ENCODE measurements at regions not wholly inside any gene's neighbourhood (a gene's known extent, or its start where the extent isn't known, plus 50 kb on each side); places are given as distances from the start of the nearest gene placed in this dataset.

DNA sequence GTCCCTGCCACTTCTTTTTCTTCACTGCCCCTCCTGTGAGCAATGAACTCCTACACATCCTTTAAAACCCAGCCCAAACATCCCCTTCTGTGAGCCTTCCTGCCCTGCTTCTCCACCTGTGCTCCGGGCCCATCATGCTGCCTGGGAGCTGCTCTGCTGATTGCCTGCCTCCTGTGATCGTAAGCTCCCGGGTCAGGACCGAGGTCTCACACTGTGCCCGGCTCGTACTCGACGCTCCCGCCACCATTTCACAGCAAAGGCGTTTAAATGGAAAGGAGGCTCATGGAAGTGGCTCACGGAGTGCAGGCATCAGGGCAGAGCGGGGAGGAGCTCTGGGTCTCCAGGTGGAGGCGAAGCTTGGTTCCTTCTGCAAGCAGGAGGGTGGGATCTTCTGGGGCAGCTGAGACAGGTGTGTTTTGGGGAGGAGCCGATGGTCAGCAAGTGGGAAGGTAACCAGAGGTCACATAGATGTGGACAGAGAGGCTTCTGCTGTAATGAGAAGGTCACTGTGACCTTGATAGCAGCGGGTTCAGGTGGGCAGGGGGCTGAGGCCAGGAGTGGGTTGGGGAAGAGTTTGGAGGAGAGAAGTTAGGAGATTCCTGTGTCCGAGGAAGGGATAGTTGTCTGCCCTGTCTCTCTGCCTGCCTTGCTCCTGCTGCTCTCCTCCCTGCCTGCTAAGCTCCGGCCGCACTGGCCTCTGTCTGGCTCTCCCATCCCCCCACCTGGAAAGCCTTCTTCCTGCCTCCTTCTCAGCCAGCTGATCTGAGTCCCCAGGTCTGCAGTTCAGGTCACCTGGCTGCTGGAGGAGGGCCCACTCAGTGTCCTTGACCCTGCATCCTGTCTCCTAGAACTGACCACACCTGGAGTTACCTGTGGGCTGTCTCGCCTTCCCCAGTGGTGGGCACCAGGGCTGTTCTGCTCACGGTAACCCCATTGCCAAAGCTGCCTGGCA lies 52.7 kb upstream of the FRMD1 start:
- no peak overlapping the region for H3K27ac ChIP-seq (ENCODE audit: low read length)
- H3K9ac ChIP-seq (ENCODE audit: low read depth, low read length) = no peak overlapping the region
- H3K36me3 ChIP-seq (ENCODE audit: insufficient read depth, low read depth, low read length) = no peaks in the 10 kb centered on the region
- peak overlapping the region; percentile 34; the same call in 1 of the 2 replicates for H3K4me3 ChIP-seq (ENCODE audit: low read length)
- peaks cover 7% of the 10 kb centered on the region; the same call in 1 of the 2 replicates for H3K4me1 ChIP-seq (ENCODE audit: insufficient read depth, low read length)
- H3K9me3 ChIP-seq (ENCODE audit: insufficient read depth, low read depth, low read length) = no peaks in the 10 kb centered on the region
- H3K27me3 ChIP-seq (ENCODE audit: insufficient read depth, low read length) = peaks cover 37% of the 10 kb centered on the region

DNA sequence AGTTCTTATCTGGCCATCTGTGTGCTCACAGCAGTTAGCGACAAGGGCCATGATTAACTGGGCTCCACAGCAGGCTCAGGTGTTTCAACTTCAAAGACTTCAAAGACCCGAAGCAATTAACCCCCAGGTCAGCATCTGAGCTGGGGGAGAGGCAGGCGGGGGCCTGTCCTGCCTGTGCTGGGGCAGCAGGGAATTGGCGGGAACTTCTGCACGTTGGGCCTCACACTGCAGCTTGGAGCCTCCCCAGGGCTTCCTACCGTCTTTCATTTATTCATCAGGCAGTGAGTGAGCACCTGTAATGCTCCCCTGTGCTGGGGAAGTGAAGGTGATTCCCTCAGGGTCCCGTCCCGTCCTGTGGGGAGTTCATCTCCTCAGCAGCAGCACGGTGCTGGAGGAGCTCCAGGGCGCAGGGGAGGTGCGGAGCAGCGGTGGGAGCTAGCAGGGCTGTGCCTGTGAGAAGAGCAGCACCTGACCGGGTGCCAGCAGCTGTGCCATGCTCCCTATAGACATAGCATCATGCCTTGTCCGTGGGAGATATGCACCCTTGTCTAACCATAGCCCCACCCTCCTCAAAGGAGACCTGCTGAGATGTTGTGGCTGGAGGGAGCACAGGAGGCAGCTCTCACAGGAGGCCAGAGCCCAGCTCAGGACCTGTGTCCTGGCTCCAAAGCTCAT lies 51.8 kb upstream of the FRMD1 start:
- no peak overlapping the region for H3K9ac ChIP-seq (ENCODE audit: low read depth, low read length)
- H3K4me3 ChIP-seq (ENCODE audit: low read length) = no peak overlapping the region
- peaks cover 37% of the 10 kb centered on the region for H3K27me3 ChIP-seq (ENCODE audit: insufficient read depth, low read length)
- H3K27ac ChIP-seq (ENCODE audit: low read length) = no peak overlapping the region
- H3K36me3 ChIP-seq (ENCODE audit: insufficient read depth, low read depth, low read length) = no peaks in the 10 kb centered on the region
- H3K9me3 ChIP-seq (ENCODE audit: insufficient read depth, low read depth, low read length) = no peaks in the 10 kb centered on the region
- H3K4me1 ChIP-seq (ENCODE audit: insufficient read depth, low read length) = peaks cover 7% of the 10 kb centered on the region; the same call in 1 of the 2 replicates

DNA sequence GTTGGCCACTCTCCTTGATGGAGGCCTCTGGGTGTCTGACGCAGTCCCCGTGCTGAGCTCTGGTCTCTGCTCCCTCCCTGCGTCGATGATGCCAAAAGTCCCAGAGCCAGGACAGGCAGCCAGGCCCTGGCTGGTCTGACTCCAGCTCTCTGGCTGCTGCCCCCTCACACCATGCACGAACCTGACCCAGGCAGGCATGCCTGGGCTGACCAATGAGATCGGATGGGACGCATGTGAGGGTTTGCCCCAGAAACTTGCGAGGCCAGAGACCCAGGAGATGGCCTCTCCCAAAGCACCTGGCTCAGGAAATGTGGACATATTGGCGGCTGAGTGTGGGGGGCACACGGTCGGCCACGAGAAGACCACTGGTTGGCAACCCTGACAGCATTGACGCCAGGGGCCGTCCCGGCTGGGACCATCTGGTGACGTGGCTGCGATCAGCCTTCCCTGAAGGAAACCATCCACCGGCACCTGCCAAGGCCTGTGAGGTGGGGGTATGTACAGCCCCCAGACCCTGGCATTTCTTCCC lies 51.2 kb upstream of the FRMD1 start:
- H3K36me3 ChIP-seq (ENCODE audit: insufficient read depth, low read depth, low read length) = no peaks in the 10 kb centered on the region
- H3K9ac ChIP-seq (ENCODE audit: low read depth, low read length) = no peak overlapping the region
- peaks cover 7% of the 10 kb centered on the region; the same call in 1 of the 2 replicates for H3K4me1 ChIP-seq (ENCODE audit: insufficient read depth, low read length)
- peaks cover 37% of the 10 kb centered on the region for H3K27me3 ChIP-seq (ENCODE audit: insufficient read depth, low read length)
- no peak overlapping the region for H3K27ac ChIP-seq (ENCODE audit: low read length)
- H3K9me3 ChIP-seq (ENCODE audit: insufficient read depth, low read depth, low read length) = no peaks in the 10 kb centered on the region
- H3K4me3 ChIP-seq (ENCODE audit: low read length) = no peak overlapping the region

DNA sequence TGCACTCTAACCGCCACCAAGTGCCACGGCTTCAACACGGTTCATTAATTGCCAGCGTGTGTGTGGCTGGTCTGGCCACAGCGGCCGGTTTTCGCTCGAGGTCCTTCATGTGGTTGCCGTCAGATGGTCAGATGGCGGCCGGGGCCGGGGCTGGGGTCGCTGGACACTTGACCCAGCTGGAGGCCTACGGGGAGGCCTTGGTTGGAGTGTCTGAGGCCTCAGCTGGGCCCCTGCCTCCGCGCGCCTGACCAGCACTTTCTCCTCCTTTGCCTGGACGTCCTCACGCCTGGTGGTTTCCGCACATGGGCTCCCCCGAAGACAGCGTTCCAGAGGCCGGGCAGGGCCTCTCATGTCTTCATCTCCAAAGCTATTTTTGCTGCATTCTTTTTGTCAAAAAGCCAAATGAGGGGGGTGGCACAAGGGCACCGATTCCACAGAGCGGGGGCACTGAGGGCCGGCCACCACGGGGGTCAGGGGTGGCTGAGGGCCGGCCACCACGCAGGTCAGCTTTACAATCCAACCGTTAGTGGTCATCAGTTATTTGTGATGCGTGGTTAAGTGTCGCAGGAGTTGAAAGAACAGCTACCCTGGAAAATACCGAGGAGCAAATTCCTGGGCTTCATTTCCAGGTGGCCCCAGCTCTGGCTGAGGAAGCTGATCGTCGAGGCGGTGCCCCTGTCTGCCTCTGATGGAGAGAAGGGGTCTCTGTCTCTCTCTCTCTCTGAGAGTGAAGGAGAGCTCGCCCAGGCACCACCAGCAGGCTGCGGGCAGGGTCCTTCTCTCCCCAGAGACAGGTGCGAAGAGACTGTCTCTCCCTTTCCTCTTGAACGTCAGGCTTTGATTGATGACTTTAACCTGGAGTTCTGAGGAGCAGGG lies 50.5 kb upstream of the FRMD1 start:
- H3K27me3 ChIP-seq (ENCODE audit: insufficient read depth, low read length) = peaks cover 37% of the 10 kb centered on the region
- peaks cover 7% of the 10 kb centered on the region; the same call in 1 of the 2 replicates for H3K4me1 ChIP-seq (ENCODE audit: insufficient read depth, low read length)
- H3K9me3 ChIP-seq (ENCODE audit: insufficient read depth, low read depth, low read length) = no peaks in the 10 kb centered on the region
- no peak overlapping the region for H3K9ac ChIP-seq (ENCODE audit: low read depth, low read length)
- H3K4me3 ChIP-seq (ENCODE audit: low read length) = no peak overlapping the region
- H3K27ac ChIP-seq (ENCODE audit: low read length) = no peak overlapping the region
- H3K36me3 ChIP-seq (ENCODE audit: insufficient read depth, low read depth, low read length) = no peaks in the 10 kb centered on the region

DNA sequence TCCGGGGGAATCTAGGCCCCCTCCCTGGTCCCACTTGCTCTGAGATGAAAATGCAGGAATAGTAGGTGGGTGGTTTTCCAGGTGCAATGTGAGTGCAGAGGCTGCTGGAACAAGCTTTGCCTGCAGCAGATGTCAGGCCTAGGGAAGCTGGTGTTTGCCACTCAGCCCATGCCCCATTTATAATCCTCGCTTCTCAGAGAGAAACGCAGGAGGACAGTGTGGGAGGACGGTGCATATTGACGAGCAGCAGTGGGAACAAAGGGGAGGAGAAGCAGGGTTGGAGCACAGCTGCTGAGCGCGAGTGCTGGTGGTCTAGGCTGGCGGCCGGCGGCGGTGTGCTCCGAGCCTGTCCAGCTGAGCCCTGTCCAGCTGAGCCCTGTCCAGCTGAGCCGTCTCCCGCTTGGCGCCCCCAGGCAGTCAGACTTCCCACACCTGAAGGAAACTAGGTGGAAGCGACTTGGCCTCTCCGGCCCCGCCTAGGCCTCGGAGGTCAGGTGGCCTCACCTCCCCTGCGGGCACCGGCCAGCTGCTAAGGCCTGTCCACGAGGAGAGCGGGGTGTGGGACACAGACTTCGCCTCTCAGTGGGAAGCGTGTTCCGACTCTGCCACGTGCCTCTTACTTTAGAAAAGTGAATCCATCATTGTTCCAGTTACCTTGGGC lies 49.7 kb upstream of the FRMD1 start:
- no peaks in the 10 kb centered on the region for H3K9me3 ChIP-seq (ENCODE audit: insufficient read depth, low read depth, low read length)
- H3K9ac ChIP-seq (ENCODE audit: low read depth, low read length) = no peak overlapping the region
- H3K27me3 ChIP-seq (ENCODE audit: insufficient read depth, low read length) = peaks cover 33% of the 10 kb centered on the region
- H3K27ac ChIP-seq (ENCODE audit: low read length) = no peak overlapping the region
- no peaks in the 10 kb centered on the region for H3K36me3 ChIP-seq (ENCODE audit: insufficient read depth, low read depth, low read length)
- no peak overlapping the region for H3K4me3 ChIP-seq (ENCODE audit: low read length)
- H3K4me1 ChIP-seq (ENCODE audit: insufficient read depth, low read length) = peaks cover 12% of the 10 kb centered on the region; the same call in 1 of the 2 replicates

All from iPS-20b (cell line).